Kidney (tissue), 13 donors: ENCODE measurements at regions not wholly inside any gene's neighbourhood (a gene's known extent, or its start where the extent isn't known, plus 50 kb on each side); places are given as distances from the start of the nearest gene placed in this dataset.

Experiments used
- DNase-seq, 5 donors: peaks; one replicate each; pipeline ENCODE4 v3.0.0-alpha.2; 2013 to 2020
- FAIRE-seq: peaks from 2 replicates; lab custom pipeline; 2012; peaks lifted over from hg19 to GRCh38; lab: Jason Lieb, UNC
- H3K27ac ChIP-seq, 2 donors: one replicate each; pipeline ENCODE4 v1.7.0; 2013; ENCODE audit warnings: low read depth in 2 of 2, low read length in 2 of 2, inconsistent platforms in 1 of 2
- H3K27me3 ChIP-seq: one replicate; pipeline ENCODE4 v1.7.1; 2013; ENCODE audit warnings: low read length, inconsistent platforms; ENCODE audit not compliant: control insufficient read depth, insufficient read depth
- H3K36me3 ChIP-seq, 3 donors: one replicate each; pipeline versions ENCODE4 v1.7.0 to v1.7.1; 2013; ENCODE audit warnings: low read length in 3 of 3, control low read depth in 1 of 3, inconsistent platforms in 1 of 3; ENCODE audit not compliant: insufficient read depth in 3 of 3, control insufficient read depth in 2 of 3
- H3K4me1 ChIP-seq, 3 donors: one replicate each; pipeline versions ENCODE4 v1.7.0 to v1.7.1; 2013; ENCODE audit warnings: low read length in 3 of 3, inconsistent platforms in 1 of 3, low read depth in 1 of 3; ENCODE audit not compliant: control insufficient read depth in 2 of 3, insufficient read depth in 2 of 3
- H3K4me3 ChIP-seq, 3 donors: one replicate each; pipeline versions ENCODE4 v1.7.0 to v1.8.1; 2013; ENCODE audit warnings: low read length in 3 of 3, control low read depth in 1 of 3, inconsistent platforms in 1 of 3
- H3K9ac ChIP-seq, 3 donors: one replicate each; pipeline versions ENCODE4 v1.7.0 to v1.7.1; 2013; ENCODE audit warnings: low read length in 3 of 3, control low read depth in 1 of 3, inconsistent platforms in 1 of 3
- H3K9me3 ChIP-seq, 3 donors: one replicate each; pipeline versions ENCODE4 v1.7.0 to v1.7.1; 2013; ENCODE audit warnings: low read length in 3 of 3, control low read depth in 1 of 3, inconsistent platforms in 1 of 3; ENCODE audit not compliant: control insufficient read depth in 2 of 3, insufficient read depth in 1 of 3
- CTCF ChIP-seq: IDR thresholded peaks from 3 replicates; pipeline ENCODE4 v1.5.1; 2012; ENCODE audit warnings: mild to moderate bottlenecking, moderate library complexity, borderline replicate concordance; ENCODE audit not compliant: insufficient read depth; ENCODE audit errors: extremely low read depth
- intact Hi-C: fragments of 100-400 bp; cut with DNase I; formaldehyde crosslinking; loops from one replicate; pipeline ENCODE4 v1.11.1; 2022
- donor health status: control.
- donor health status: control.
- donor health status: control.
- donor health status: control.
- donor health status: control.
- donor health status: DM: yes; HTN: yes; CAD: no.
- donor health status: Normal renal cell carcinoma (clear cell type).

- Histone ChIP-seq H3K4me1 (peaks cover 2 to 13% (median 8%) of the 10 kb centered on the region in 3 donors), H3K9me3 (no peaks in the 10 kb centered on the region), H3K27ac (peak overlapping the region; percentile 21 to 23), H3K9ac (peak overlapping the region in 1 of 3 donors; percentile 7), H3K27me3 (no peaks in the 10 kb centered on the region), H3K4me3 (peak overlapping the region in 1 of 3 donors; percentile 4), H3K36me3 (no peaks in the 10 kb centered on the region)
- intact Hi-C loops: no loop called here
- peak in 1 of 5 donors; percentile 69 for DNase-seq
- FAIRE-seq: no peak
- TF ChIP-seq CTCF: no peak
Observed at GRCh38 chr2:8477552-8478470, 204.0 kb upstream of the ID2 start.

- no peak for TF ChIP-seq CTCF
- FAIRE-seq: no peak
Observed at GRCh38 chr2:8478471-8478793, 203.4 kb upstream of the ID2 start.

GRCh38 chr2:8479298-8479697 lies 202.6 kb upstream of the ID2 start:
- H3K4me1 ChIP-seq: peaks cover 2 to 13% (median 8%) of the 10 kb centered on the region in 3 donors
- H3K9me3 ChIP-seq: no peaks in the 10 kb centered on the region
- no peak for TF ChIP-seq CTCF
- no peak for FAIRE-seq
- DNase-seq: no peak
- no peak overlapping the region for H3K27ac ChIP-seq
- H3K9ac ChIP-seq: no peak overlapping the region
- no peaks in the 10 kb centered on the region for H3K36me3 ChIP-seq
- intact Hi-C loops: no loop called here
- no peaks in the 10 kb centered on the region for H3K27me3 ChIP-seq
- no peak overlapping the region for H3K4me3 ChIP-seq

More at GRCh38 chr2:8478471-8478793, 203.4 kb upstream of the ID2 start:
- Histone ChIP-seq H3K36me3 (no peaks in the 10 kb centered on the region), H3K27me3 (no peaks in the 10 kb centered on the region), H3K9me3 (no peaks in the 10 kb centered on the region), H3K4me1 (peaks cover 2 to 13% (median 8%) of the 10 kb centered on the region in 3 donors), H3K27ac (no peak overlapping the region), H3K4me3 (no peak overlapping the region), H3K9ac (no peak overlapping the region)
- intact Hi-C loops: no loop called here
- no peak for DNase-seq
